Endothelial cell (in vitro differentiated cells): ENCODE measurements at regions not wholly inside any gene's neighbourhood (a gene's known extent, or its start where the extent isn't known, plus 50 kb on each side); places are given as distances from the start of the nearest gene placed in this dataset.

Source experiments
- DNase-seq: peaks from one replicate; pipeline ENCODE4 v3.0.0; 2021; ENCODE audit warnings: low spot score
- H3K27ac Mint-ChIP-seq: one replicate; pipeline ENCODE4 v1.8.0; 2021; ENCODE audit warnings: mixed read lengths, inconsistent platforms; ENCODE audit not compliant: unreplicated experiment
- H3K27me3 Mint-ChIP-seq: one replicate; pipeline ENCODE4 v1.8.0; 2021; ENCODE audit warnings: mild to moderate bottlenecking, moderate library complexity, mixed read lengths, inconsistent platforms; ENCODE audit not compliant: unreplicated experiment
- H3K36me3 Mint-ChIP-seq: one replicate; pipeline ENCODE4 v1.8.0; 2021; ENCODE audit warnings: mild to moderate bottlenecking, low read depth, mixed read lengths, inconsistent platforms; ENCODE audit not compliant: unreplicated experiment
- H3K4me1 Mint-ChIP-seq: one replicate; pipeline ENCODE4 v1.8.0; 2021; ENCODE audit warnings: mild to moderate bottlenecking, mixed read lengths, inconsistent platforms; ENCODE audit not compliant: unreplicated experiment
- H3K4me3 Mint-ChIP-seq: one replicate; pipeline ENCODE4 v1.8.0; 2021; ENCODE audit warnings: mild to moderate bottlenecking, mixed read lengths, inconsistent platforms; ENCODE audit not compliant: unreplicated experiment
- H3K9me3 Mint-ChIP-seq: one replicate; pipeline ENCODE4 v1.8.0; 2021; ENCODE audit warnings: mixed read lengths, inconsistent platforms; ENCODE audit not compliant: unreplicated experiment
- TF ChIP-seq, protein P1 (sequence below): fragments of 200-600 bp; sonication (generic); IDR thresholded peaks from one replicate; pipeline ENCODE4 v1.5.0; 2021; ENCODE audit warnings: antibody characterized with exemption; ENCODE audit not compliant: unreplicated experiment

DNA sequence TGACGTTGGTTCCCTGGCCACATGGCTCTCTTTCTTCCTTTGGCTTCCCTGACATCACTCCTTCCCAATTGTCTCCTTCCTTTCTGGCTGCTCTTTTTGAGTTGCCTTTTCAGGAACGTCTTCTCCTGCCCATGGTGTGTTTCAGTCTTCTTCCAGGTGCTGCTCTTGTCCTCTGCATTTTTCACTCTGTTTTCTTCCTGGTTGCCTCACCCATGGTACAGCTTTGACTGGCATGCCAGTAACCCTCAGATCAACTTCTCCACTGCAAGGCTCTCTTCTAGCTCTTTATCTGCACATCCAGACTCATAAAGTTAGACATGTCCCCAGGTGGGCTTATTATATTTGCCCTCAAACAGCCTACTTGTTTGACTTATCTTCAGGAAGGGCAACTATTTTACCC, 91.0 kb upstream of the ANKH start:
- H3K4me1 Mint-ChIP-seq = peaks cover 5% of the 10 kb centered on the region
- H3K9me3 Mint-ChIP-seq = no peaks in the 10 kb centered on the region
- TF ChIP-seq, protein P1, sequence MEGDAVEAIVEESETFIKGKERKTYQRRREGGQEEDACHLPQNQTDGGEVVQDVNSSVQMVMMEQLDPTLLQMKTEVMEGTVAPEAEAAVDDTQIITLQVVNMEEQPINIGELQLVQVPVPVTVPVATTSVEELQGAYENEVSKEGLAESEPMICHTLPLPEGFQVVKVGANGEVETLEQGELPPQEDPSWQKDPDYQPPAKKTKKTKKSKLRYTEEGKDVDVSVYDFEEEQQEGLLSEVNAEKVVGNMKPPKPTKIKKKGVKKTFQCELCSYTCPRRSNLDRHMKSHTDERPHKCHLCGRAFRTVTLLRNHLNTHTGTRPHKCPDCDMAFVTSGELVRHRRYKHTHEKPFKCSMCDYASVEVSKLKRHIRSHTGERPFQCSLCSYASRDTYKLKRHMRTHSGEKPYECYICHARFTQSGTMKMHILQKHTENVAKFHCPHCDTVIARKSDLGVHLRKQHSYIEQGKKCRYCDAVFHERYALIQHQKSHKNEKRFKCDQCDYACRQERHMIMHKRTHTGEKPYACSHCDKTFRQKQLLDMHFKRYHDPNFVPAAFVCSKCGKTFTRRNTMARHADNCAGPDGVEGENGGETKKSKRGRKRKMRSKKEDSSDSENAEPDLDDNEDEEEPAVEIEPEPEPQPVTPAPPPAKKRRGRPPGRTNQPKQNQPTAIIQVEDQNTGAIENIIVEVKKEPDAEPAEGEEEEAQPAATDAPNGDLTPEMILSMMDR = no peak
- H3K4me3 Mint-ChIP-seq = no peak overlapping the region
- H3K27me3 Mint-ChIP-seq = peaks cover 1% of the 10 kb centered on the region
- no peaks in the 10 kb centered on the region for H3K36me3 Mint-ChIP-seq
- DNase-seq = no peak
- H3K27ac Mint-ChIP-seq = no peak overlapping the region

DNA sequence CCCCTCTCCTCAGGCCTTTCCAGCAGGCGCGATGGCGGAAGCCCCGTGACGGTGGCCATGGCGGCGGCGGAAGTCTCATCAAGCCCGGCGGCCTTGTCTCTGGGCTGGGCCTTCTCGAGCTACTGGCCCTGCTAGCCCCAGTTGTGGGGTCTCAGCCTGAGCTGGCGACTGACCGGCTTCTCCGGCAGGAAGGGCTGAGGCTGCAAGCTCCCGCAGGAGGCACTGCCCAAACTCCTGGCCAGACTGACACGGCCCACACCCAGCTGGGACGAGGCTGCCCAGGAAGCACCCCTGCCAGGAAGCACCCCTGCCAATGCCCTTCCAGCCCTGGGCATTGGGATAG, 88.5 kb upstream of the ANKH start:
- TF ChIP-seq, protein P1 = no peak
- no peak overlapping the region for H3K4me3 Mint-ChIP-seq
- H3K4me1 Mint-ChIP-seq = peaks cover 5% of the 10 kb centered on the region
- no peak for DNase-seq
- H3K27ac Mint-ChIP-seq = no peak overlapping the region
- H3K36me3 Mint-ChIP-seq = no peaks in the 10 kb centered on the region
- H3K27me3 Mint-ChIP-seq = peaks cover 1% of the 10 kb centered on the region
- H3K9me3 Mint-ChIP-seq = no peaks in the 10 kb centered on the region

DNA sequence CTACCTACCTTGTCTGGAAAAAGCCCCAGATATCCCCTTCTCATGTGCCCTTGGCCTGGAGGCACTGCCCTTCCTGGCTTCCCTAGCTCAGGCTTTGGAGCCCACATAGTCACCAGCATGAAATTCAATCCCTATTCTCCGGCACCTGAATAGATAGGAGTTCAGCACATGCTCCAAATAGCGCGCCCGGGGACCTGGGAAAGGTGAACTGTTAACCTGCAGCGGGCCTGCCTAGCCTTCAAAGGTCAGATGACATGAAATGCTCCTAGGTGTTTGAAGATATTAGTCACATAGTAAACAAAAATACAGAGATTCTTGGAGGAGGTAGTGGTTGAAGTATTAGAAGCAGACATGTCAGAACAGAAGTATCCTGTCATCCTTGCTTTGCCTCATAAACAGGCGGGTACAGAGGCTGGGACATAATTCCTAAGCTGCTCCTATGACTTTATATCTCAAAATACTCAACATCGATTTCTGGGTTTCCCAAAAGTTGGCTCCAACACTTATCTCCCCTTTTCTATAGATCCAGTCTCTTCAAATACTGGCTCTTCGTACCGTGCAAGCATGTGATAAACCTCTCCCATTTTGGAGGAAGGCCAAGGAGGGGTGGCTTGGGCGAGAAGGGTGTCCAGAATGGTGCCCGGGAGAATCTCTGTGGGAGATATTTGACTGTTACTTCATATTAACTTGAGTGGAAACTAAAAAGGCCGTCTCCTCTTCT, 88.0 kb upstream of the ANKH start:
- TF ChIP-seq, protein P1 = no peak
- no peaks in the 10 kb centered on the region for H3K36me3 Mint-ChIP-seq
- H3K4me1 Mint-ChIP-seq = peaks cover 5% of the 10 kb centered on the region
- no peaks in the 10 kb centered on the region for H3K9me3 Mint-ChIP-seq
- no peak overlapping the region for H3K27ac Mint-ChIP-seq
- H3K4me3 Mint-ChIP-seq = no peak overlapping the region
- DNase-seq = no peak
- no peaks in the 10 kb centered on the region for H3K27me3 Mint-ChIP-seq

DNA sequence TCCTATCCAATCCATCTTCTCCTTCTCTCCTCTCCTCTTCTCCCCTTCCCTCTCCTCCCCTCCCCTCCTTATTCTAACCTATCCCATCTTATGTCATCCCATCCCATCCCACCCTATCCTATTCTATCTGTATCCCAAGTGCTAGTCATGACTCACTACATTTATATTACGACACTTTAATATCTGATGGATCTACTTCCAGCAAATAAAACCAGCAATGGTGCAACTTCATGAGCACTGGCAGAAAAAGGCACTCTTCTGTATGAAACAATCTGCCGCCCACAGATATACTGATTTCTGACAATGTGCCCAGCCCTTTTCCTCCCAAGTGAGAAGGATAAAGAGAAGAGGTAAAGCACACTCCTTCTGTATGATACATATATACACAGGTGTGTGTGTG, 86.6 kb upstream of the ANKH start:
- peaks cover 5% of the 10 kb centered on the region for H3K4me1 Mint-ChIP-seq
- no peaks in the 10 kb centered on the region for H3K9me3 Mint-ChIP-seq
- no peak overlapping the region for H3K4me3 Mint-ChIP-seq
- no peaks in the 10 kb centered on the region for H3K36me3 Mint-ChIP-seq
- no peak overlapping the region for H3K27ac Mint-ChIP-seq
- DNase-seq = no peak
- no peaks in the 10 kb centered on the region for H3K27me3 Mint-ChIP-seq
- TF ChIP-seq, protein P1 = no peak

DNA sequence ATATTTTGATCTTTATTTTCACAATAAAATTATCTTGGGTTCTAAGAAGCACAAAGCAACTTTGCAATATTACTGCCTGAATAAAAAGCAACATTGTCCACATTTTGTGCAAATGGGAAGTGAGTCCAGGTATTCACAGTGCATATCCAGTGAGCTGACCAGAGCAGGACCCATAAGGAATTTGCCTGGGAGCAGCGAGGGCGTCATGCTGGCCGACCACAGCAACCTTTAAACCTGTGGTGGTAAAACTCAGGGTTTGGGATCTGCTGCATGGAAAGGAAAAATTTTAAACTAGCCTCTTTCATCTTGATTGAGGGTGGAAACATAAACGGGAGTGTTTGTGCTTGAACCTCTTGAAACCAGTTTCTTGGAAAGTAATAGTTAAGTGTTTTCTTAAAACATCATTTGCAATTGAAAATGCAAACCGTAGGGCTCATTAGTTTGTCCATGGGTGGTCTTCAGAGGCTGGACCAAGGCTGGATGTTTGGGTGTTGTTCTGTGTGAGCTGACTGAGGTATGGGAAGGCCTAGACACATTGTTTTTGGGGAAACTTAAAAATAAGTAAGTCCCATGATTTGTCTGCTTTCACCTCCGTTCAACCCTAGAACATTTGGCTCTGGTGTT, 85.0 kb upstream of the ANKH start:
- Mint-ChIP-seq H3K4me3 (no peak overlapping the region), H3K36me3 (no peaks in the 10 kb centered on the region), H3K27ac (no peak overlapping the region), H3K9me3 (no peaks in the 10 kb centered on the region), H3K27me3 (no peaks in the 10 kb centered on the region), H3K4me1 (no peaks in the 10 kb centered on the region)
- TF ChIP-seq, protein P1 = no peak
- no peak for DNase-seq
